Ecto neural progenitor cell (in vitro differentiated cells): ENCODE measurements at regions not wholly inside any gene's neighbourhood (a gene's known extent, or its start where the extent isn't known, plus 50 kb on each side); places are given as distances from the start of the nearest gene placed in this dataset.
"Not testable (repeated sequence)": the region's sequence is repeated elsewhere in the genome, so short reads cannot be mapped to it uniquely, and the experiment has no call there.

Experiments used
- DNase-seq: peaks from one replicate; pipeline ENCODE4 v3.0.0-alpha.2; 2018; ENCODE audit warnings: low spot score

- no peak for DNase-seq
Observed at GRCh38 chr6:140758169-140758877, 1374.4 kb upstream of the GJE1 start.

- DNase-seq = no peak
Observed at GRCh38 chr6:140752234-140752633, 1377.8 kb upstream of the CITED2 start.

- no peak for DNase-seq
Observed at GRCh38 chr6:140747114-140747513, 1372.7 kb upstream of the CITED2 start.

- no peak for DNase-seq
Observed at GRCh38 chr6:140744659-140745320, 1370.3 kb upstream of the CITED2 start.

GRCh38 chr6:140736231-140736630 is 1361.8 kb upstream of the CITED2 start:
- no peak for DNase-seq

- no peak for DNase-seq
Observed at GRCh38 chr6:140732991-140733390, 1358.5 kb upstream of the CITED2 start.

GRCh38 chr6:140732155-140732554 is 1357.7 kb upstream of the CITED2 start:
- DNase-seq = no peak

GRCh38 chr6:140731741-140732140 is 1357.3 kb upstream of the CITED2 start:
- DNase-seq = no peak

GRCh38 chr6:140729521-140729920 is 1355.1 kb upstream of the CITED2 start:
- no peak for DNase-seq

- DNase-seq = no peak
Observed at GRCh38 chr6:140718021-140718420, 1343.6 kb upstream of the CITED2 start.

- no peak for DNase-seq
Observed at GRCh38 chr6:140713495-140713894, 1339.0 kb upstream of the CITED2 start.

- no peak for DNase-seq
Observed at GRCh38 chr6:140711019-140711613, 1336.7 kb upstream of the CITED2 start.

GRCh38 chr6:140708441-140708840 is 1334.0 kb upstream of the CITED2 start:
- DNase-seq = no peak

GRCh38 chr6:140704008-140704407 is 1329.6 kb upstream of the CITED2 start:
- DNase-seq = not testable (repeated sequence)

GRCh38 chr6:140697585-140697984 is 1323.1 kb upstream of the CITED2 start:
- DNase-seq = no peak

GRCh38 chr6:140684776-140685550 is 1310.5 kb upstream of the CITED2 start:
- DNase-seq = no peak

GRCh38 chr6:140677781-140678528 is 1303.5 kb upstream of the CITED2 start:
- no peak for DNase-seq

GRCh38 chr6:140671926-140672325 is 1297.5 kb upstream of the CITED2 start:
- no peak for DNase-seq

- no peak for DNase-seq
Observed at GRCh38 chr6:140670021-140670420, 1295.6 kb upstream of the CITED2 start.

GRCh38 chr6:140669321-140669720 is 1294.9 kb upstream of the CITED2 start:
- DNase-seq = no peak

- DNase-seq = no peak
Observed at GRCh38 chr6:140663772-140664171, 1289.3 kb upstream of the CITED2 start.

GRCh38 chr6:140663094-140663493 is 1288.6 kb upstream of the CITED2 start:
- no peak for DNase-seq
